Suprapubic skin (tissue), 4 donors: ENCODE measurements at regions not wholly inside any gene's neighbourhood (a gene's known extent, or its start where the extent isn't known, plus 50 kb on each side); places are given as distances from the start of the nearest gene placed in this dataset.
"Not testable (repeated sequence)": the region's sequence is repeated elsewhere in the genome, so short reads cannot be mapped to it uniquely, and the experiment has no call there.

Experiments
- EP300 ChIP-seq: sonication (generic); formaldehyde crosslinking; IDR thresholded peaks from one replicate; pipeline ENCODE4 v1.6.1; 2017; ENCODE audit warnings: antibody characterized with exemption
- POLR2AphosphoS5 ChIP-seq, 3 donors: sonication (generic); formaldehyde crosslinking; IDR thresholded peaks; one replicate each; pipeline ENCODE4 v1.6.1; 2017; ENCODE audit warnings: antibody characterized with exemption in 3 of 3
- TF ChIP-seq, protein P1 (sequence below), 2 donors: fragments of 200-600 bp in 1 of 2; fragments of 450-650 bp in 1 of 2; sonication (generic) in 1 of 2; IDR thresholded peaks; one replicate each; pipeline ENCODE4 v1.5.1; 2016 to 2019; ENCODE audit warnings: antibody characterized with exemption in 2 of 2, mild to moderate bottlenecking in 1 of 2, moderate library complexity in 1 of 2

DNA sequence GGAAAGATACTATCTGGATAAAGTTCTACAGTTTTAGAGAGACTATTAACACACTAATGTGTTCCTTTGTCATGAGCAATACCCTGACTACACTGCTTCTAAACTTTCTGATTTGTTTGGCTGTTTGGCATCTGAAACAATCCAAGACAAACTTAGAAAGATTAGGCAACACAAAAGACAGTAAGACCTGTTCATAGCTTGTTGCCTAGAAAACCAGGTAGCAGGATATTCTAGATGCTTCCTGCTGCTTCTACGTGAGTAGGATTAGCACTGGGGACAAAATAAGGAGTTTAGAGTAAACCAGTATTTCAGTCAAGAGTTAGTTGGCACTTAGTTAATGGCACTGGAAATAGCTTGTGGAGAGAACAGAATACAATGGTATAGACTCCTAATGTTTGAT lies 256.5 kb downstream of the ZNF37A start:
- TF ChIP-seq, protein P1, sequence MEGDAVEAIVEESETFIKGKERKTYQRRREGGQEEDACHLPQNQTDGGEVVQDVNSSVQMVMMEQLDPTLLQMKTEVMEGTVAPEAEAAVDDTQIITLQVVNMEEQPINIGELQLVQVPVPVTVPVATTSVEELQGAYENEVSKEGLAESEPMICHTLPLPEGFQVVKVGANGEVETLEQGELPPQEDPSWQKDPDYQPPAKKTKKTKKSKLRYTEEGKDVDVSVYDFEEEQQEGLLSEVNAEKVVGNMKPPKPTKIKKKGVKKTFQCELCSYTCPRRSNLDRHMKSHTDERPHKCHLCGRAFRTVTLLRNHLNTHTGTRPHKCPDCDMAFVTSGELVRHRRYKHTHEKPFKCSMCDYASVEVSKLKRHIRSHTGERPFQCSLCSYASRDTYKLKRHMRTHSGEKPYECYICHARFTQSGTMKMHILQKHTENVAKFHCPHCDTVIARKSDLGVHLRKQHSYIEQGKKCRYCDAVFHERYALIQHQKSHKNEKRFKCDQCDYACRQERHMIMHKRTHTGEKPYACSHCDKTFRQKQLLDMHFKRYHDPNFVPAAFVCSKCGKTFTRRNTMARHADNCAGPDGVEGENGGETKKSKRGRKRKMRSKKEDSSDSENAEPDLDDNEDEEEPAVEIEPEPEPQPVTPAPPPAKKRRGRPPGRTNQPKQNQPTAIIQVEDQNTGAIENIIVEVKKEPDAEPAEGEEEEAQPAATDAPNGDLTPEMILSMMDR (IDR thresholded peaks at IDR 0.05) = not testable (repeated sequence)
- TF ChIP-seq EP300; POLR2AphosphoS5 (IDR thresholded peaks at IDR 0.05): not testable (repeated sequence)
